ENCODE measurements at regions not wholly inside any gene's neighbourhood (a gene's known extent, or its start where the extent isn't known, plus 50 kb on each side); places are given as distances from the start of the nearest gene placed in this dataset.

GRCh38 chr9:74413876-74414275, 83.3 kb upstream of the RORB start:
- no peak for TF ChIP-seq REST (IDR thresholded peaks at IDR 0.05; ENCODE audit: insufficient read depth in 1 of 2, low read depth in 2 of 2, low read length in 2 of 2)
- TF ChIP-seq SIN3A (IDR thresholded peaks at IDR 0.05; ENCODE audit: borderline replicate concordance, insufficient read depth, low read length): no peak

Data from PFSK-1 (cell line).